ENCODE measurements at regions not wholly inside any gene's neighbourhood (a gene's known extent, or its start where the extent isn't known, plus 50 kb on each side); places are given as distances from the start of the nearest gene placed in this dataset.

- no peak overlapping the region for H3K4me3 Mint-ChIP-seq (ENCODE audit: low read depth, unreplicated experiment)
- no peaks in the 10 kb centered on the region for H3K27me3 Mint-ChIP-seq (ENCODE audit: unreplicated experiment)
- TF ChIP-seq CTCF (IDR thresholded peaks at IDR 0.05; ENCODE audit: unreplicated experiment) = no peak
- no peak for DNase-seq
- no peaks in the 10 kb centered on the region for H3K36me3 Mint-ChIP-seq (ENCODE audit: insufficient read depth, unreplicated experiment)
- no peaks in the 10 kb centered on the region for H3K9me3 Mint-ChIP-seq (ENCODE audit: low read depth, unreplicated experiment)
- CTCF ChIA-PET = interaction anchor here (0.9 kb wide), 1 partner anchor 22 kb away, joined by 3 read pairs; no protein-coding TSS in a partner anchor
- no peak overlapping the region for H3K27ac Mint-ChIP-seq (ENCODE audit: unreplicated experiment)
- no TSS peak for BruUV-seq (replicated peaks)
- H3K4me1 Mint-ChIP-seq (ENCODE audit: low read depth, unreplicated experiment) = no peaks in the 10 kb centered on the region
- intact Hi-C loops (cut with micrococcal nuclease; ENCODE audit: unreplicated experiment) = no loop called here
Observed at GRCh38 chr1:201628490-201628889, 89.6 kb downstream of the NAV1 start.

GRCh38 chr1:201630582-201630981, 91.7 kb downstream of the NAV1 start:
- BruUV-seq (replicated peaks) = no TSS peak
- Mint-ChIP-seq H3K4me1 (ENCODE audit: low read depth, unreplicated experiment) (no peaks in the 10 kb centered on the region), H3K36me3 (ENCODE audit: insufficient read depth, unreplicated experiment) (no peaks in the 10 kb centered on the region), H3K27ac (ENCODE audit: unreplicated experiment) (no peak overlapping the region), H3K9me3 (ENCODE audit: low read depth, unreplicated experiment) (no peaks in the 10 kb centered on the region), H3K4me3 (ENCODE audit: low read depth, unreplicated experiment) (no peak overlapping the region), H3K27me3 (ENCODE audit: unreplicated experiment) (peaks cover 13% of the 10 kb centered on the region)
- DNase-seq = no peak
- CTCF ChIA-PET = no interaction called here
- TF ChIP-seq CTCF (IDR thresholded peaks at IDR 0.05; ENCODE audit: unreplicated experiment) = no peak
- intact Hi-C loops (cut with micrococcal nuclease; ENCODE audit: unreplicated experiment) = no loop called here

GRCh38 chr1:201631037-201631436, 92.1 kb downstream of the NAV1 start:
- DNase-seq = no peak
- no peak overlapping the region for H3K27ac Mint-ChIP-seq (ENCODE audit: unreplicated experiment)
- H3K36me3 Mint-ChIP-seq (ENCODE audit: insufficient read depth, unreplicated experiment) = no peaks in the 10 kb centered on the region
- CTCF ChIA-PET = interaction anchor here (0.6 kb wide), 1 partner anchor 402 kb away, joined by 4 read pairs; no protein-coding TSS in a partner anchor
- peaks cover 18% of the 10 kb centered on the region for H3K27me3 Mint-ChIP-seq (ENCODE audit: unreplicated experiment)
- no peaks in the 10 kb centered on the region for H3K4me1 Mint-ChIP-seq (ENCODE audit: low read depth, unreplicated experiment)
- TF ChIP-seq CTCF (IDR thresholded peaks at IDR 0.05; ENCODE audit: unreplicated experiment) = no peak
- H3K4me3 Mint-ChIP-seq (ENCODE audit: low read depth, unreplicated experiment) = no peak overlapping the region
- H3K9me3 Mint-ChIP-seq (ENCODE audit: low read depth, unreplicated experiment) = no peaks in the 10 kb centered on the region
- BruUV-seq (replicated peaks) = no TSS peak
- intact Hi-C loops (cut with micrococcal nuclease; ENCODE audit: unreplicated experiment) = no loop called here

- no peak for DNase-seq
- H3K4me3 Mint-ChIP-seq (ENCODE audit: low read depth, unreplicated experiment) = no peak overlapping the region
- no peaks in the 10 kb centered on the region for H3K4me1 Mint-ChIP-seq (ENCODE audit: low read depth, unreplicated experiment)
- intact Hi-C loops (cut with micrococcal nuclease; ENCODE audit: unreplicated experiment) = no loop called here
- no peak overlapping the region for H3K27ac Mint-ChIP-seq (ENCODE audit: unreplicated experiment)
- H3K9me3 Mint-ChIP-seq (ENCODE audit: low read depth, unreplicated experiment) = no peaks in the 10 kb centered on the region
- TF ChIP-seq CTCF (IDR thresholded peaks at IDR 0.05; ENCODE audit: unreplicated experiment) = no peak
- H3K36me3 Mint-ChIP-seq (ENCODE audit: insufficient read depth, unreplicated experiment) = no peaks in the 10 kb centered on the region
- H3K27me3 Mint-ChIP-seq (ENCODE audit: unreplicated experiment) = peaks cover 23% of the 10 kb centered on the region
- CTCF ChIA-PET = no interaction called here
- no TSS peak for BruUV-seq (replicated peaks)
Observed at GRCh38 chr1:201632364-201632952, 93.5 kb downstream of the NAV1 start.
